Transverse colon (tissue), 4 donors: ENCODE measurements at regions not wholly inside any gene's neighbourhood (a gene's known extent, or its start where the extent isn't known, plus 50 kb on each side); places are given as distances from the start of the nearest gene placed in this dataset.

ENCODE experiments used
- CTCF ChIP-seq, 5 experiments: fragments of 200-600 bp in 3 of 5; fragments of 450-650 bp in 2 of 5; sonication (generic) in 3 of 5; IDR thresholded peaks; 1 replicate in 2 of 5; 2 replicates in 3 of 5; pipeline ENCODE4 v1.5.1; 2016 to 2017; ENCODE audit warnings: antibody characterized with exemption in 5 of 5, inconsistent platforms in 3 of 5, mild to moderate bottlenecking in 2 of 5, moderate library complexity in 1 of 5
- POLR2A ChIP-seq: fragments of 450-650 bp; IDR thresholded peaks from one replicate; pipeline ENCODE4 v1.6.1; 2016; ENCODE audit warnings: antibody characterized with exemption, mild to moderate bottlenecking, moderate library complexity
- POLR2AphosphoS5 ChIP-seq, 3 donors: sonication (generic); formaldehyde crosslinking; IDR thresholded peaks; one replicate each; pipeline ENCODE4 v1.6.1; 2016; ENCODE audit warnings: antibody characterized with exemption in 3 of 3

- no peak for TF ChIP-seq CTCF (IDR thresholded peaks at IDR 0.05)
- no peak for TF ChIP-seq POLR2A
- no peak for TF ChIP-seq POLR2AphosphoS5 (IDR thresholded peaks at IDR 0.05)
These were observed 307.3 kb upstream of the KCNN2 start for GRCh38 chr5:114054594-114054993.
